Liver (tissue), 8 donors: ENCODE measurements at regions not wholly inside any gene's neighbourhood (a gene's known extent, or its start where the extent isn't known, plus 50 kb on each side); places are given as distances from the start of the nearest gene placed in this dataset.

Experiments used
- DNase-seq: peaks from one replicate; pipeline ENCODE4 v3.0.0-alpha.2; 2017; ENCODE audit warnings: low spot score
- H3K27ac ChIP-seq, 2 donors: one replicate each; pipeline ENCODE4 v1.7.0; 2013; ENCODE audit warnings: inconsistent platforms in 2 of 2, low read length in 2 of 2, control low read depth in 1 of 2, low read depth in 1 of 2, mild to moderate bottlenecking in 1 of 2
- H3K27me3 ChIP-seq, 4 donors: one replicate each; pipeline versions ENCODE4 v1.6.1 to v1.7.0; 2013; ENCODE audit warnings: low read length in 3 of 4, inconsistent platforms in 1 of 4, mild to moderate bottlenecking in 1 of 4, moderate library complexity in 1 of 4; ENCODE audit not compliant: control insufficient read depth in 4 of 4, insufficient read depth in 4 of 4
- H3K36me3 ChIP-seq, 4 donors: one replicate each; pipeline versions ENCODE4 v1.6.1 to v1.7.0; 2013; ENCODE audit warnings: low read length in 3 of 4, mild to moderate bottlenecking in 3 of 4, low read depth in 1 of 4, moderate library complexity in 1 of 4; ENCODE audit not compliant: control insufficient read depth in 4 of 4, insufficient read depth in 3 of 4
- H3K4me1 ChIP-seq, 4 donors: one replicate each; pipeline versions ENCODE4 v1.6.1 to v1.7.0; 2013; ENCODE audit warnings: low read length in 3 of 4, mild to moderate bottlenecking in 3 of 4, moderate library complexity in 1 of 4; ENCODE audit not compliant: control insufficient read depth in 4 of 4, insufficient read depth in 4 of 4
- H3K4me3 ChIP-seq, 3 donors: one replicate each; pipeline versions ENCODE4 v1.6.1 to v1.7.0; 2013; ENCODE audit warnings: low read length in 3 of 3, control low read depth in 1 of 3, low read depth in 1 of 3, mild to moderate bottlenecking in 1 of 3
- H3K9ac ChIP-seq, 2 donors: one replicate each; pipeline ENCODE4 v1.7.0; 2013; ENCODE audit warnings: low read length in 2 of 2, mild to moderate bottlenecking in 2 of 2, moderate library complexity in 2 of 2, control low read depth in 1 of 2, low read depth in 1 of 2
- H3K9me3 ChIP-seq, 4 donors: one replicate each; pipeline versions ENCODE4 v1.6.1 to v1.7.0; 2013; ENCODE audit warnings: low read length in 3 of 4; ENCODE audit not compliant: control insufficient read depth in 4 of 4
- EGR1 ChIP-seq, 2 donors: IDR thresholded peaks; 2 replicates each; pipeline ENCODE4 v1.6.1; 2016 to 2018; ENCODE audit warnings: antibody characterized with exemption in 2 of 2, low read depth in 2 of 2
- FOXA1 ChIP-seq: IDR thresholded peaks from 2 replicates; pipeline ENCODE4 v1.6.1; 2016; ENCODE audit warnings: antibody characterized with exemption
- FOXA2 ChIP-seq: IDR thresholded peaks from 2 replicates; pipeline ENCODE4 v1.6.1; 2016; ENCODE audit warnings: antibody characterized with exemption
- GABPA ChIP-seq, 2 donors: IDR thresholded peaks in 1 of 2; conservative IDR thresholded peaks in 1 of 2; 2 replicates each; pipeline ENCODE4 v1.6.1; 2016; ENCODE audit warnings: antibody characterized with exemption in 2 of 2, mild to moderate bottlenecking in 1 of 2, moderate library complexity in 1 of 2
- HNF4A ChIP-seq, 2 donors: conservative IDR thresholded peaks; 2 replicates each; pipeline ENCODE4 v1.6.1; 2016; ENCODE audit warnings: antibody characterized with exemption in 2 of 2, mild to moderate bottlenecking in 2 of 2
- HNF4G ChIP-seq: IDR thresholded peaks from 2 replicates; pipeline ENCODE4 v1.6.1; 2016; ENCODE audit warnings: antibody characterized with exemption
- JUND ChIP-seq, 2 donors: IDR thresholded peaks; 2 replicates each; pipeline ENCODE4 v1.6.1; 2016; ENCODE audit warnings: antibody characterized with exemption in 2 of 2
- NR2F2 ChIP-seq: IDR thresholded peaks from 2 replicates; pipeline ENCODE4 v1.6.1; 2016; ENCODE audit warnings: antibody characterized with exemption
- RAD21 ChIP-seq, 2 donors: IDR thresholded peaks; 2 replicates each; pipeline ENCODE4 v1.6.1; 2016; ENCODE audit warnings: antibody characterized with exemption in 2 of 2, mild to moderate bottlenecking in 2 of 2
- RXRA ChIP-seq, 2 donors: IDR thresholded peaks; 2 replicates each; pipeline ENCODE4 v1.6.1; 2017 to 2018; ENCODE audit warnings: antibody characterized with exemption in 2 of 2, mild to moderate bottlenecking in 1 of 2
- SP1 ChIP-seq: IDR thresholded peaks from 2 replicates; pipeline ENCODE4 v1.6.1; 2018; ENCODE audit warnings: antibody characterized with exemption, mild to moderate bottlenecking
- TAF1 ChIP-seq: conservative IDR thresholded peaks from 2 replicates; pipeline ENCODE4 v1.6.1; 2016; ENCODE audit warnings: antibody characterized with exemption, mild to moderate bottlenecking
- YY1 ChIP-seq: IDR thresholded peaks from 2 replicates; pipeline ENCODE4 v1.6.1; 2016; ENCODE audit warnings: antibody characterized with exemption, mild to moderate bottlenecking
- WGBS: extraction: QIAGEN DNeasy Blood & Tissue Kit; methylation state at CpG from one replicate; pipeline ENCODE4 v1.1.7; 2013; 5-methylcytosine and 5-hydroxymethylcytosine counted together
- TF ChIP-seq, protein P1 (sequence below): IDR thresholded peaks from 2 replicates; pipeline ENCODE4 v1.6.1; 2016; ENCODE audit warnings: antibody characterized with exemption
- TF ChIP-seq, protein P2 (sequence below): IDR thresholded peaks from 2 replicates; pipeline ENCODE4 v1.6.1; 2016; ENCODE audit warnings: antibody characterized with exemption
- TF ChIP-seq, protein P3 (sequence below): IDR thresholded peaks from 2 replicates; pipeline ENCODE4 v1.6.1; 2016; ENCODE audit warnings: antibody characterized with exemption, mild to moderate bottlenecking
- TF ChIP-seq, protein P4 (sequence below): fragments of 150-350 bp; IDR thresholded peaks from 2 replicates; pipeline ENCODE4 v1.5.1; 2017; ENCODE audit warnings: improper control_type of control experiment, low read depth, low read length; ENCODE audit not compliant: missing input control
- TF ChIP-seq, protein P5 (sequence below): IDR thresholded peaks from 2 replicates; pipeline ENCODE4 v1.6.1; 2016; ENCODE audit warnings: antibody characterized with exemption
- donor health status: healthy.
- donor health status: healthy.
- donor health status: healthy.
- donor health status: healthy.
- donor health status: healthy.

DNA sequence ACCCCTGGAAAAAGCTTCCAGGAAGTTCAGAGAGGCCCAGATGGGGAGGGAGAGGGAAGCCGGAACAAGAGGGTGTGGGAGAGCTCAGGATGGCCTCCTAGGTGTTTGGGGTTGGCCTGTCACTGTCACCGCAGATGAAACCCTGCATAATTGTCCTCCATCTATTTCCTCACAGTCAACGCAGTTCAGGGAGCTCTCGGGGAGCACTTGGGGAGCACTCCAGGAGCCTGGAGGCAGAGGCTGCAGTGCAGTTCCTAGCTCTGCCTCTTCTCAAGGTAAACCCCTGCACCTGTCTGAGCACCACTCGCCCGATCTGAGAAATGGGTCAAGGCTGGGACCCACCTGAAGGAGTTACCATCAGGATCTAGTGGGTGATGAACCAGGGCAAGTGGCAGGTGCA lies 194.6 kb upstream of the LHX5 start:
- TF ChIP-seq EGR1 (IDR thresholded peaks at IDR 0.05; ENCODE audit: low read depth in 2 of 2) (no peak), TAF1 (no peak), HNF4G (no peak), SP1 (no peak), FOXA1 (no peak), RAD21 (IDR thresholded peaks at IDR 0.05) (no peak), JUND (IDR thresholded peaks at IDR 0.05) (no peak), HNF4A (conservative IDR thresholded peaks at IDR 0.05) (no peak), FOXA2 (no peak), RXRA (IDR thresholded peaks at IDR 0.05) (no peak), YY1 (no peak), GABPA (IDR thresholded peaks at IDR 0.05 in 1 of 2, conservative IDR thresholded peaks at IDR 0.05 in 1 of 2) (no peak), NR2F2 (no peak)
- TF ChIP-seq, protein P1, sequence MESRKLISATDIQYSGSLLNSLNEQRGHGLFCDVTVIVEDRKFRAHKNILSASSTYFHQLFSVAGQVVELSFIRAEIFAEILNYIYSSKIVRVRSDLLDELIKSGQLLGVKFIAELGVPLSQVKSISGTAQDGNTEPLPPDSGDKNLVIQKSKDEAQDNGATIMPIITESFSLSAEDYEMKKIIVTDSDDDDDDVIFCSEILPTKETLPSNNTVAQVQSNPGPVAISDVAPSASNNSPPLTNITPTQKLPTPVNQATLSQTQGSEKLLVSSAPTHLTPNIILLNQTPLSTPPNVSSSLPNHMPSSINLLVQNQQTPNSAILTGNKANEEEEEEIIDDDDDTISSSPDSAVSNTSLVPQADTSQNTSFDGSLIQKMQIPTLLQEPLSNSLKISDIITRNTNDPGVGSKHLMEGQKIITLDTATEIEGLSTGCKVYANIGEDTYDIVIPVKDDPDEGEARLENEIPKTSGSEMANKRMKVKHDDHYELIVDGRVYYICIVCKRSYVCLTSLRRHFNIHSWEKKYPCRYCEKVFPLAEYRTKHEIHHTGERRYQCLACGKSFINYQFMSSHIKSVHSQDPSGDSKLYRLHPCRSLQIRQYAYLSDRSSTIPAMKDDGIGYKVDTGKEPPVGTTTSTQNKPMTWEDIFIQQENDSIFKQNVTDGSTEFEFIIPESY: no peak
- TF ChIP-seq, protein P2, sequence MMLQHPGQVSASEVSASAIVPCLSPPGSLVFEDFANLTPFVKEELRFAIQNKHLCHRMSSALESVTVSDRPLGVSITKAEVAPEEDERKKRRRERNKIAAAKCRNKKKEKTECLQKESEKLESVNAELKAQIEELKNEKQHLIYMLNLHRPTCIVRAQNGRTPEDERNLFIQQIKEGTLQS: no peak
- TF ChIP-seq, protein P3, sequence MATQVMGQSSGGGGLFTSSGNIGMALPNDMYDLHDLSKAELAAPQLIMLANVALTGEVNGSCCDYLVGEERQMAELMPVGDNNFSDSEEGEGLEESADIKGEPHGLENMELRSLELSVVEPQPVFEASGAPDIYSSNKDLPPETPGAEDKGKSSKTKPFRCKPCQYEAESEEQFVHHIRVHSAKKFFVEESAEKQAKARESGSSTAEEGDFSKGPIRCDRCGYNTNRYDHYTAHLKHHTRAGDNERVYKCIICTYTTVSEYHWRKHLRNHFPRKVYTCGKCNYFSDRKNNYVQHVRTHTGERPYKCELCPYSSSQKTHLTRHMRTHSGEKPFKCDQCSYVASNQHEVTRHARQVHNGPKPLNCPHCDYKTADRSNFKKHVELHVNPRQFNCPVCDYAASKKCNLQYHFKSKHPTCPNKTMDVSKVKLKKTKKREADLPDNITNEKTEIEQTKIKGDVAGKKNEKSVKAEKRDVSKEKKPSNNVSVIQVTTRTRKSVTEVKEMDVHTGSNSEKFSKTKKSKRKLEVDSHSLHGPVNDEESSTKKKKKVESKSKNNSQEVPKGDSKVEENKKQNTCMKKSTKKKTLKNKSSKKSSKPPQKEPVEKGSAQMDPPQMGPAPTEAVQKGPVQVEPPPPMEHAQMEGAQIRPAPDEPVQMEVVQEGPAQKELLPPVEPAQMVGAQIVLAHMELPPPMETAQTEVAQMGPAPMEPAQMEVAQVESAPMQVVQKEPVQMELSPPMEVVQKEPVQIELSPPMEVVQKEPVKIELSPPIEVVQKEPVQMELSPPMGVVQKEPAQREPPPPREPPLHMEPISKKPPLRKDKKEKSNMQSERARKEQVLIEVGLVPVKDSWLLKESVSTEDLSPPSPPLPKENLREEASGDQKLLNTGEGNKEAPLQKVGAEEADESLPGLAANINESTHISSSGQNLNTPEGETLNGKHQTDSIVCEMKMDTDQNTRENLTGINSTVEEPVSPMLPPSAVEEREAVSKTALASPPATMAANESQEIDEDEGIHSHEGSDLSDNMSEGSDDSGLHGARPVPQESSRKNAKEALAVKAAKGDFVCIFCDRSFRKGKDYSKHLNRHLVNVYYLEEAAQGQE: no peak
- TF ChIP-seq, protein P4, sequence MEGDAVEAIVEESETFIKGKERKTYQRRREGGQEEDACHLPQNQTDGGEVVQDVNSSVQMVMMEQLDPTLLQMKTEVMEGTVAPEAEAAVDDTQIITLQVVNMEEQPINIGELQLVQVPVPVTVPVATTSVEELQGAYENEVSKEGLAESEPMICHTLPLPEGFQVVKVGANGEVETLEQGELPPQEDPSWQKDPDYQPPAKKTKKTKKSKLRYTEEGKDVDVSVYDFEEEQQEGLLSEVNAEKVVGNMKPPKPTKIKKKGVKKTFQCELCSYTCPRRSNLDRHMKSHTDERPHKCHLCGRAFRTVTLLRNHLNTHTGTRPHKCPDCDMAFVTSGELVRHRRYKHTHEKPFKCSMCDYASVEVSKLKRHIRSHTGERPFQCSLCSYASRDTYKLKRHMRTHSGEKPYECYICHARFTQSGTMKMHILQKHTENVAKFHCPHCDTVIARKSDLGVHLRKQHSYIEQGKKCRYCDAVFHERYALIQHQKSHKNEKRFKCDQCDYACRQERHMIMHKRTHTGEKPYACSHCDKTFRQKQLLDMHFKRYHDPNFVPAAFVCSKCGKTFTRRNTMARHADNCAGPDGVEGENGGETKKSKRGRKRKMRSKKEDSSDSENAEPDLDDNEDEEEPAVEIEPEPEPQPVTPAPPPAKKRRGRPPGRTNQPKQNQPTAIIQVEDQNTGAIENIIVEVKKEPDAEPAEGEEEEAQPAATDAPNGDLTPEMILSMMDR: no peak
- TF ChIP-seq, protein P5, sequence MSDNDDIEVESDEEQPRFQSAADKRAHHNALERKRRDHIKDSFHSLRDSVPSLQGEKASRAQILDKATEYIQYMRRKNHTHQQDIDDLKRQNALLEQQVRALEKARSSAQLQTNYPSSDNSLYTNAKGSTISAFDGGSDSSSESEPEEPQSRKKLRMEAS: no peak
- DNase-seq: no peak
- no peaks in the 10 kb centered on the region for H3K36me3 ChIP-seq
- H3K4me1 ChIP-seq: no peaks in the 10 kb centered on the region
- no peak overlapping the region for H3K9ac ChIP-seq
- H3K4me3 ChIP-seq: no peak overlapping the region
- H3K27me3 ChIP-seq: peaks cover 0 to 11% (median 1%) of the 10 kb centered on the region in 4 donors
- no peak overlapping the region for H3K27ac ChIP-seq
- WGBS: 80% methylated on average over 6 of the region's 6 CpGs
- no peaks in the 10 kb centered on the region for H3K9me3 ChIP-seq
